GM12865 (cell line): ENCODE measurements at regions not wholly inside any gene's neighbourhood (a gene's known extent, or its start where the extent isn't known, plus 50 kb on each side); places are given as distances from the start of the nearest gene placed in this dataset.
"Not testable (repeated sequence)": the region's sequence is repeated elsewhere in the genome, so short reads cannot be mapped to it uniquely, and the experiment has no call there.

Experiments used
- DNase-seq: peaks from one replicate; pipeline ENCODE4 v3.0.0; 2010; ENCODE audit warnings: low read depth
- H3K4me3 ChIP-seq: 2 replicates; pipeline ENCODE4 v1.5.1; 2011; ENCODE audit warnings: mild to moderate bottlenecking, low read depth, low read length, control low read depth
- CTCF ChIP-seq: IDR thresholded peaks from 2 replicates; pipeline ENCODE4 v1.5.1; 2011; ENCODE audit warnings: low read length, control low read depth, low read depth, inconsistent platforms; ENCODE audit not compliant: insufficient read depth; ENCODE audit errors: missing control alignments

- H3K4me3 ChIP-seq = no peak overlapping the region
- no peak for DNase-seq
- no peak for TF ChIP-seq CTCF
These were observed 739.1 kb downstream of the DIAPH3 start for GRCh38 chr13:59424661-59425060.

GRCh38 chr13:59425211-59425741 lies 738.5 kb downstream of the DIAPH3 start:
- DNase-seq = no peak
- H3K4me3 ChIP-seq = no peak overlapping the region
- TF ChIP-seq CTCF = no peak

- no peak for TF ChIP-seq CTCF
- no peak overlapping the region for H3K4me3 ChIP-seq
- no peak for DNase-seq
These were observed 728.7 kb downstream of the DIAPH3 start for GRCh38 chr13:59435024-59435423.

- TF ChIP-seq CTCF = no peak
- no peak overlapping the region for H3K4me3 ChIP-seq
- DNase-seq = no peak
These were observed 726.0 kb downstream of the DIAPH3 start for GRCh38 chr13:59437544-59438301.

- no peak overlapping the region for H3K4me3 ChIP-seq
- no peak for DNase-seq
- no peak for TF ChIP-seq CTCF
These were observed 723.8 kb downstream of the DIAPH3 start for GRCh38 chr13:59439776-59440428.

GRCh38 chr13:59441068-59441467 lies 722.7 kb downstream of the DIAPH3 start:
- not testable (repeated sequence) for DNase-seq, H3K4me3 ChIP-seq

GRCh38 chr13:59441596-59442280 lies 722.0 kb downstream of the DIAPH3 start:
- TF ChIP-seq CTCF = no peak
- H3K4me3 ChIP-seq = no peak overlapping the region
- no peak for DNase-seq
